ENCODE measurements at regions not wholly inside any gene's neighbourhood (a gene's known extent, or its start where the extent isn't known, plus 50 kb on each side); places are given as distances from the start of the nearest gene placed in this dataset.

- DNase-seq (ENCODE audit: low read depth in 2 of 2), result no peak
Observed at GRCh38 chr12:108037960-108038359, 91.1 kb upstream of the WSCD2 start.

GRCh38 chr12:108039794-108040193 is 89.3 kb upstream of the WSCD2 start:
- DNase-seq (ENCODE audit: low read depth in 2 of 2), result no peak

GRCh38 chr12:108040947-108041346 is 88.1 kb upstream of the WSCD2 start:
- no peak for DNase-seq (ENCODE audit: low read depth in 2 of 2)

- no peak for DNase-seq (ENCODE audit: low read depth in 2 of 2)
Observed at GRCh38 chr12:108043286-108043685, 85.8 kb upstream of the WSCD2 start.

GRCh38 chr12:108043750-108044533 is 85.1 kb upstream of the WSCD2 start:
- DNase-seq (ENCODE audit: low read depth in 2 of 2), result no peak

GRCh38 chr12:108046135-108046534 is 83.0 kb upstream of the WSCD2 start:
- DNase-seq (ENCODE audit: low read depth in 2 of 2), result no peak

GRCh38 chr12:108046650-108047049 is 82.4 kb upstream of the WSCD2 start:
- no peak for DNase-seq (ENCODE audit: low read depth in 2 of 2)

GRCh38 chr12:108047071-108047550 is 82.0 kb upstream of the WSCD2 start:
- no peak for DNase-seq (ENCODE audit: low read depth in 2 of 2)

- DNase-seq (ENCODE audit: low read depth in 2 of 2), result no peak
Observed at GRCh38 chr12:108048686-108049085, 80.4 kb upstream of the WSCD2 start.

- DNase-seq (ENCODE audit: low read depth in 2 of 2), result no peak
Observed at GRCh38 chr12:108050696-108051095, 78.4 kb upstream of the WSCD2 start.

- DNase-seq (ENCODE audit: low read depth in 2 of 2), result no peak
Observed at GRCh38 chr12:108052260-108052659, 76.8 kb upstream of the WSCD2 start.

GRCh38 chr12:108053512-108053911 is 75.6 kb upstream of the WSCD2 start:
- no peak for DNase-seq (ENCODE audit: low read depth in 2 of 2)

GRCh38 chr12:108054496-108054895 is 74.6 kb upstream of the WSCD2 start:
- DNase-seq (ENCODE audit: low read depth in 2 of 2), result no peak

GRCh38 chr12:108055141-108055540 is 73.9 kb upstream of the WSCD2 start:
- no peak for DNase-seq (ENCODE audit: low read depth in 2 of 2)

GRCh38 chr12:108060067-108060466 is 69.0 kb upstream of the WSCD2 start:
- no peak for DNase-seq (ENCODE audit: low read depth in 2 of 2)

GRCh38 chr12:108060903-108061302 is 68.2 kb upstream of the WSCD2 start:
- no peak for DNase-seq (ENCODE audit: low read depth in 2 of 2)

GRCh38 chr12:108063192-108063591 is 65.9 kb upstream of the WSCD2 start:
- no peak for DNase-seq (ENCODE audit: low read depth in 2 of 2)

GRCh38 chr12:108065069-108065468 is 64.0 kb upstream of the WSCD2 start:
- DNase-seq (ENCODE audit: low read depth in 2 of 2), result no peak

GRCh38 chr12:108066583-108067577 is 62.2 kb upstream of the WSCD2 start:
- DNase-seq (ENCODE audit: low read depth in 2 of 2), result no peak

GRCh38 chr12:108069651-108070165 is 59.4 kb upstream of the WSCD2 start:
- DNase-seq (ENCODE audit: low read depth in 2 of 2), result no peak

- DNase-seq (ENCODE audit: low read depth in 2 of 2), result no peak
Observed at GRCh38 chr12:108075561-108075960, 53.5 kb upstream of the WSCD2 start.

GRCh38 chr12:108076556-108076955 is 52.5 kb upstream of the WSCD2 start:
- no peak for DNase-seq (ENCODE audit: low read depth in 2 of 2)
